HUES64 (cell line): ENCODE measurements at regions not wholly inside any gene's neighbourhood (a gene's known extent, or its start where the extent isn't known, plus 50 kb on each side); places are given as distances from the start of the nearest gene placed in this dataset.

Experiments used
- H3K27ac ChIP-seq: 2 replicates; pipeline ENCODE4 v1.7.0; 2013; ENCODE audit warnings: low read depth, low read length, inconsistent platforms
- H3K27me3 ChIP-seq: 2 replicates; pipeline ENCODE4 v1.6.1; 2013; ENCODE audit warnings: mild to moderate bottlenecking, low read length; ENCODE audit not compliant: insufficient read depth
- H3K36me3 ChIP-seq: 2 replicates; pipeline ENCODE4 v1.6.1; 2013; ENCODE audit warnings: mild to moderate bottlenecking, low read length; ENCODE audit not compliant: insufficient read depth
- H3K4me1 ChIP-seq: 2 replicates; pipeline ENCODE4 v1.6.1; 2013; ENCODE audit warnings: mild to moderate bottlenecking, low read length, moderate library complexity; ENCODE audit not compliant: insufficient read depth
- H3K4me3 ChIP-seq: 2 replicates; pipeline ENCODE4 v1.5.1; 2013; ENCODE audit warnings: mild to moderate bottlenecking, low read length, moderate library complexity
- H3K9ac ChIP-seq: 2 replicates; pipeline ENCODE4 v1.6.1; 2013; ENCODE audit warnings: mild to moderate bottlenecking, low read depth, low read length
- H3K9me3 ChIP-seq: 2 replicates; pipeline ENCODE4 v1.6.1; 2013; ENCODE audit warnings: low read depth, low read length; ENCODE audit not compliant: insufficient read depth
- WGBS: fragments of 150-250, 120-280 bp; methylation state at CpG from one replicate; pipeline ENCODE4 v1.1.7; 2013; ENCODE audit warnings: missing lambda C conversion rate; 5-methylcytosine and 5-hydroxymethylcytosine counted together

- Histone ChIP-seq H3K27me3 (no peaks in the 10 kb centered on the region), H3K36me3 (no peaks in the 10 kb centered on the region), H3K27ac (no peak overlapping the region), H3K9ac (no peak overlapping the region), H3K9me3 (peaks cover 4% of the 10 kb centered on the region; the same call in 1 of the 2 replicates), H3K4me3 (no peak overlapping the region), H3K4me1 (no peaks in the 10 kb centered on the region)
These were observed 492.4 kb upstream of the SORCS1 start for GRCh38 chr10:107656932-107657331.

- no peaks in the 10 kb centered on the region for H3K36me3 ChIP-seq
- H3K9me3 ChIP-seq: no peaks in the 10 kb centered on the region
- no peaks in the 10 kb centered on the region for H3K27me3 ChIP-seq
- no peaks in the 10 kb centered on the region for H3K4me1 ChIP-seq
- 91% methylated on average over 4 of the region's 5 CpGs for WGBS
- no peak overlapping the region for H3K4me3 ChIP-seq
- H3K9ac ChIP-seq: no peak overlapping the region
- no peak overlapping the region for H3K27ac ChIP-seq
These were observed 489.4 kb upstream of the SORCS1 start for GRCh38 chr10:107653832-107654287.

- H3K36me3 ChIP-seq: no peaks in the 10 kb centered on the region
These were observed 486.4 kb upstream of the SORCS1 start for GRCh38 chr10:107650939-107651338.

GRCh38 chr10:107649249-107649648, 484.7 kb upstream of the SORCS1 start:
- Histone ChIP-seq H3K4me3 (no peak overlapping the region), H3K9me3 (no peaks in the 10 kb centered on the region)
- WGBS: 92% methylated on average over 2 of the region's 4 CpGs

More at GRCh38 chr10:107650939-107651338, 486.4 kb upstream of the SORCS1 start:
- no peaks in the 10 kb centered on the region for H3K4me1 ChIP-seq
- H3K4me3 ChIP-seq: no peak overlapping the region
- no peaks in the 10 kb centered on the region for H3K27me3 ChIP-seq
- H3K9ac ChIP-seq: no peak overlapping the region
- no peak overlapping the region for H3K27ac ChIP-seq
- H3K9me3 ChIP-seq: no peaks in the 10 kb centered on the region

GRCh38 chr10:107647462-107647861, 483.0 kb upstream of the SORCS1 start:
- WGBS: no CpG with 5 or more reads among the region's 1 CpG
- Histone ChIP-seq H3K27ac (no peak overlapping the region), H3K36me3 (no peaks in the 10 kb centered on the region), H3K9ac (no peak overlapping the region), H3K4me3 (no peak overlapping the region), H3K9me3 (no peaks in the 10 kb centered on the region), H3K27me3 (no peaks in the 10 kb centered on the region), H3K4me1 (no peaks in the 10 kb centered on the region)

More at GRCh38 chr10:107649249-107649648, 484.7 kb upstream of the SORCS1 start:
- H3K36me3 ChIP-seq: no peaks in the 10 kb centered on the region
- no peaks in the 10 kb centered on the region for H3K27me3 ChIP-seq
- no peaks in the 10 kb centered on the region for H3K4me1 ChIP-seq
- H3K9ac ChIP-seq: no peak overlapping the region
- no peak overlapping the region for H3K27ac ChIP-seq

GRCh38 chr10:107631876-107632275, 467.4 kb upstream of the SORCS1 start:
- Histone ChIP-seq H3K9ac (no peak overlapping the region), H3K27ac (no peak overlapping the region), H3K4me3 (no peak overlapping the region), H3K27me3 (no peaks in the 10 kb centered on the region), H3K9me3 (no peaks in the 10 kb centered on the region), H3K36me3 (no peaks in the 10 kb centered on the region), H3K4me1 (no peaks in the 10 kb centered on the region)
- WGBS: 69% methylated on average over 4 of the region's 4 CpGs

- Histone ChIP-seq H3K27me3 (no peaks in the 10 kb centered on the region), H3K27ac (no peak overlapping the region), H3K4me1 (no peaks in the 10 kb centered on the region), H3K9ac (no peak overlapping the region), H3K4me3 (no peak overlapping the region), H3K36me3 (no peaks in the 10 kb centered on the region), H3K9me3 (no peaks in the 10 kb centered on the region)
- WGBS: no CpG with 5 or more reads among the region's 3 CpGs
These were observed 462.4 kb upstream of the SORCS1 start for GRCh38 chr10:107626862-107627261.

GRCh38 chr10:107623292-107623691, 458.8 kb upstream of the SORCS1 start:
- no peaks in the 10 kb centered on the region for H3K4me1 ChIP-seq
- no peak overlapping the region for H3K4me3 ChIP-seq
- no peak overlapping the region for H3K9ac ChIP-seq
- no peaks in the 10 kb centered on the region for H3K27me3 ChIP-seq
- no peaks in the 10 kb centered on the region for H3K36me3 ChIP-seq
- 83% methylated on average over 3 of the region's 3 CpGs for WGBS
- no peak overlapping the region for H3K27ac ChIP-seq
- H3K9me3 ChIP-seq: no peaks in the 10 kb centered on the region

- H3K4me3 ChIP-seq: no peak overlapping the region
- H3K4me1 ChIP-seq: no peaks in the 10 kb centered on the region
- no peak overlapping the region for H3K27ac ChIP-seq
- no peaks in the 10 kb centered on the region for H3K9me3 ChIP-seq
- no peaks in the 10 kb centered on the region for H3K27me3 ChIP-seq
- WGBS: 91% methylated on average over 1 of the region's 1 CpG
- H3K36me3 ChIP-seq: no peaks in the 10 kb centered on the region
- H3K9ac ChIP-seq: no peak overlapping the region
These were observed 454.6 kb upstream of the SORCS1 start for GRCh38 chr10:107619139-107619538.

GRCh38 chr10:107618504-107618994, 454.0 kb upstream of the SORCS1 start:
- Histone ChIP-seq H3K27me3 (no peaks in the 10 kb centered on the region), H3K9me3 (no peaks in the 10 kb centered on the region), H3K4me3 (no peak overlapping the region), H3K27ac (no peak overlapping the region), H3K36me3 (no peaks in the 10 kb centered on the region), H3K9ac (no peak overlapping the region), H3K4me1 (no peaks in the 10 kb centered on the region)
- WGBS: 100% methylated on average over 1 of the region's 1 CpG

- Histone ChIP-seq H3K9me3 (no peaks in the 10 kb centered on the region), H3K27ac (no peak overlapping the region), H3K4me1 (no peaks in the 10 kb centered on the region), H3K27me3 (no peaks in the 10 kb centered on the region), H3K36me3 (no peaks in the 10 kb centered on the region), H3K4me3 (no peak overlapping the region), H3K9ac (no peak overlapping the region)
- WGBS: 96% methylated on average over 4 of the region's 4 CpGs
These were observed 452.2 kb upstream of the SORCS1 start for GRCh38 chr10:107616463-107617410.
